Body of pancreas (tissue), 4 donors: ENCODE measurements at regions not wholly inside any gene's neighbourhood (a gene's known extent, or its start where the extent isn't known, plus 50 kb on each side); places are given as distances from the start of the nearest gene placed in this dataset.

Experiments
- CTCF ChIP-seq, 7 experiments: fragments of 450-650 bp in 4 of 7; fragments of 200-600 bp in 3 of 7; sonication (generic) in 3 of 7; IDR thresholded peaks; one replicate each; pipeline ENCODE4 v1.5.1; 2016 to 2019; ENCODE audit warnings: antibody characterized with exemption in 7 of 7
- POLR2A ChIP-seq, 3 donors: fragments of 450-650 bp; IDR thresholded peaks; one replicate each; pipeline ENCODE4 v1.6.1; 2016; ENCODE audit warnings: antibody characterized with exemption in 3 of 3, mild to moderate bottlenecking in 2 of 3

GRCh38 chr2:11071939-11072338 is 83.3 kb upstream of the SLC66A3 start:
- TF ChIP-seq POLR2A (IDR thresholded peaks at IDR 0.05) (no peak), CTCF (IDR thresholded peaks at IDR 0.05) (no peak)
